Keratinocyte (primary cell): ENCODE measurements at regions not wholly inside any gene's neighbourhood (a gene's known extent, or its start where the extent isn't known, plus 50 kb on each side); places are given as distances from the start of the nearest gene placed in this dataset.

Experiments used
- EZH2 ChIP-seq: IDR thresholded peaks from one replicate; pipeline ENCODE4 v1.6.1; 2012; ENCODE audit warnings: inconsistent platforms, mild to moderate bottlenecking, low read length, moderate library complexity
- TF ChIP-seq, protein P1 (sequence below), 3 experiments: IDR thresholded peaks in 1 of 3; conservative IDR thresholded peaks in 1 of 3; optimal IDR thresholded peaks in 1 of 3; 2 replicates in 2 of 3; 3 replicates in 1 of 3; pipeline versions ENCODE3 to v1.5.1; 2011; ENCODE audit warnings: low read length in 3 of 3, mild to moderate bottlenecking in 3 of 3, moderate library complexity in 2 of 3, control low read depth in 1 of 3, inconsistent platforms in 1 of 3; ENCODE audit not compliant: insufficient read depth in 2 of 3; ENCODE audit errors: extremely low read depth in 1 of 3

DNA sequence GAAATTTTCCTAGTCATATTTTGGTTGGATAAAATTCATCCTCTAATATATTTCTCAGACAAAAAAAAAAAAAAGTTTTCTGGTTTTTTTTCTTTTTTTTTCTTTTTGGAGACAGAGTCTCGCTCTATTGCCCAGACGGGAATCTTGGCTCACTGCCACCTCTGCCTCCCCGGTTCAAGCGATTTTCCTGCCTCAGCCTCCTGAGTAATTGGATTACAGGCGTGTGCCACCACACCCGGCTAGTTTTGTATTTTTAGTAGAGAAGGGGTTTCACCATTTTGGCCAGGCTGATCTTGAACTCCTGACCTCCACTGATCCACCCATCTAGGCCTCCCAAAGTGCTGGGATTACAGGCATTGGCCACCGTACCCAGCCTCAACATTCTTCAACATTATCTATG, 432.7 kb upstream of the PABPC4L start:
- TF ChIP-seq, protein P1, sequence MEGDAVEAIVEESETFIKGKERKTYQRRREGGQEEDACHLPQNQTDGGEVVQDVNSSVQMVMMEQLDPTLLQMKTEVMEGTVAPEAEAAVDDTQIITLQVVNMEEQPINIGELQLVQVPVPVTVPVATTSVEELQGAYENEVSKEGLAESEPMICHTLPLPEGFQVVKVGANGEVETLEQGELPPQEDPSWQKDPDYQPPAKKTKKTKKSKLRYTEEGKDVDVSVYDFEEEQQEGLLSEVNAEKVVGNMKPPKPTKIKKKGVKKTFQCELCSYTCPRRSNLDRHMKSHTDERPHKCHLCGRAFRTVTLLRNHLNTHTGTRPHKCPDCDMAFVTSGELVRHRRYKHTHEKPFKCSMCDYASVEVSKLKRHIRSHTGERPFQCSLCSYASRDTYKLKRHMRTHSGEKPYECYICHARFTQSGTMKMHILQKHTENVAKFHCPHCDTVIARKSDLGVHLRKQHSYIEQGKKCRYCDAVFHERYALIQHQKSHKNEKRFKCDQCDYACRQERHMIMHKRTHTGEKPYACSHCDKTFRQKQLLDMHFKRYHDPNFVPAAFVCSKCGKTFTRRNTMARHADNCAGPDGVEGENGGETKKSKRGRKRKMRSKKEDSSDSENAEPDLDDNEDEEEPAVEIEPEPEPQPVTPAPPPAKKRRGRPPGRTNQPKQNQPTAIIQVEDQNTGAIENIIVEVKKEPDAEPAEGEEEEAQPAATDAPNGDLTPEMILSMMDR (optimal IDR thresholded peaks at IDR 0.05 in 1 of 3, IDR thresholded peaks at IDR 0.05 in 1 of 3, conservative IDR thresholded peaks at IDR 0.05 in 1 of 3; ENCODE audit: extremely low read depth in 1 of 3, insufficient read depth in 2 of 3, low read length in 3 of 3) = no peak
- no peak for TF ChIP-seq EZH2
